C4-2B (cell line): ENCODE measurements at regions not wholly inside any gene's neighbourhood (a gene's known extent, or its start where the extent isn't known, plus 50 kb on each side); places are given as distances from the start of the nearest gene placed in this dataset.

Experiments used
- CTCF ChIP-seq: fragments of 450-650 bp; conservative IDR thresholded peaks from 2 replicates; pipeline ENCODE4 v1.5.1; 2017; ENCODE audit warnings: mild to moderate bottlenecking
- ZFX ChIP-seq: fragments of 450-650 bp; IDR thresholded peaks from 2 replicates; pipeline ENCODE4 v1.6.1; 2017

DNA sequence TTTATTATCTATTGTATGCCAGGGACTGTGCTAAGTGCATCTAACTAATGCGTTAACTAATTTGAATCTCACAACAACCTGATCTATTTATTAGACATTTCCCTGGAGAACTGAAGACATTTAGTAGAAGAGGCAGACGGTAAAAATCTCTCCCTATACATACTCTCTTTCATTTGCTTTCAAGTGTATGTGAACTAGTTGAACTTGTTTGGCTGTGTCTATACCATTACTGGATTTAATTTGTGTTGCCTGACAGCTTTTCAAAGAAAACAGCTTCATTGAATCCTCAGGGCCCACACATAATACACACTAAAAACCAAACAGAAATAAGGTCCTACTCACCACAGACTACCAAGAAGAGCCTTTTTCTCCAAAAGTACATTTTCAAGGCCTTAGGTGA, 133.6 kb upstream of the NR3C1 start:
- no peak for TF ChIP-seq CTCF
- TF ChIP-seq ZFX: no peak
